GM19467 (cell line): ENCODE measurements at regions not wholly inside any gene's neighbourhood (a gene's known extent, or its start where the extent isn't known, plus 50 kb on each side); places are given as distances from the start of the nearest gene placed in this dataset.
"Not testable (repeated sequence)": the region's sequence is repeated elsewhere in the genome, so short reads cannot be mapped to it uniquely, and the experiment has no call there.

Source experiments
- ATAC-seq: cut with Tn5 transposase; IDR thresholded peaks from one replicate; pipeline ENCODE4 v1.9.1; 2021; ENCODE audit warnings: mild to moderate bottlenecking, moderate library complexity; ENCODE audit not compliant: unreplicated experiment

DNA sequence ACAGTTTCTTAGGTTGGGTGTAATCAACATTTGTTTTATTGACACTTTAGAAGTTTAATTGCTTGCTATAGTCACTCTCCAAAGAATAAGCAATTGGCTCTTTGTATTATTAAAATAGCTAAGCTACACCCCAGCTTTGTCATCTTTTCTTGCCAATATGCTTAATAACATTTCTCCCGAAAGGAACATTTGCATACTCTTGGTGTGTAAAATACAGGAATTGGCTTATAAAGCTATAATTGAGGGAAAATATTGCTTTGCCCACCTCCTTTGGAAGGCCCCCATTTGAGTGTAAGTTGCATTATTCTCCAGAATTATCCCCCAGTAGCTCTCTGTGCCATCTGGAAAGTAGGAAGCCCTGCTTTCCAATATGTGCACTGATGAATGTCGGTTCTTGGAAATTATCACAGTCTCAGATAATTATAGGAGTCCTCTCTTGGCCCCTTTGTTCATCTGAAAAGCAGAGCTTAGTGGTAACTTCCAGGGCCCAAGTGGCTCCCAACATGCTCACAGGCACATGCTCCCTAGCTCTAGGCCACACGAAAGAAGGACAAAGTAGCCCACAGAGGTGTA lies 92.4 kb upstream of the B3GAT2 start:
- no peak for ATAC-seq

DNA sequence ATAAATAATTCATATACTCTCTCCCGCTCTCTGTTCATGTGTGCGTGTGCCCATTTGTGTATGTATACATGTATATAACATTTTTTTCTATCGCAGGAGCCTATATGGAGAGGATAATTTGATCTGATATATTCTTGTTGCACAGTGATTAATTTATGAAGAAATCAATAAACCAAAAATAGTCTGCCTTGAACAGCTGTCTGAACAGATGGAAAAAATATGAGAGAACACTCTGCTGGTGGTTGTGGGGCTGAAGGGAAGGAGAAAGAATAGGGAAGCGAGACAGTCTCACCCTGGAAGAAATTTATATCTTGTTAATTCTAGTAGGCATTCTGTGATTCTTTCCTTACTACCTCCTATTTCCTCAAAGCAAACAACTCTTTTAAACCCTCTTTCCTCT lies 96.6 kb upstream of the B3GAT2 start:
- no peak for ATAC-seq

DNA sequence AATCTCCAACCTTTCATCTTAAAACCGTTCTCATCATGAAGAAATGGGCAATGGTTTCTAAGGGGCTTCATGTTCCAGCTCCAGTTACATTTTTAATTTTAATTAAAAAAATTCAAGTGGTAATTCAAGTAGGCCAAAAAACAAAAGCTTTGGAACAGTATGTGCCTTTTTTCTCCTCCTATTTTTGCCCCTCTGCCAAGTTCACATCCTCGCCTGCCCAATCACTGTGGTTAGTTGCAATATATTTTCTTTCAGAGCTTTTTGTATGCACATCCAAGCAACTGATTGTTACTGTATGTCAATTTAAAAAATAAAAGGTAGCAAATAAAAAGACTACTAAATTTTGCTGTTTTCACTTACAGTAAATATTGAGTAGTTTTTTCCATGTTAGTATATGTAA lies 99.8 kb upstream of the B3GAT2 start:
- ATAC-seq = no peak

DNA sequence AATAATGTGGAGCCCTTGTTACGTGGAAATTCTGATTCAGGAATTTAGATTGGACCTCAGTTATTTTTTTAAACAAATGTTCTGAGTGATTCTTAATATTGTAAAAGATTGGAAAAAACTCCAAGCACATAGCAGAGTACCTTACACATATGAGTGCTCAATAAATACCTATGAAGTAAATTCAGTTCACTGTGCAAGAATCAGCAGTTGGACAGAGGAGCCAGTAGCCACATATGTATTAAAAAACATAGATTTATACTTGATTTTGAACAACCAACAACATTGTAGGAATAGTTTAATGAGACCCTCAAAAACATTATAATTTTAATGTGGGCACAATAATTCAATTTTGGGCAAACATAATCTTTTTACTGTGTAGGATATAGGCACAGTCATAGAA lies 109.3 kb upstream of the B3GAT2 start:
- no peak for ATAC-seq

DNA sequence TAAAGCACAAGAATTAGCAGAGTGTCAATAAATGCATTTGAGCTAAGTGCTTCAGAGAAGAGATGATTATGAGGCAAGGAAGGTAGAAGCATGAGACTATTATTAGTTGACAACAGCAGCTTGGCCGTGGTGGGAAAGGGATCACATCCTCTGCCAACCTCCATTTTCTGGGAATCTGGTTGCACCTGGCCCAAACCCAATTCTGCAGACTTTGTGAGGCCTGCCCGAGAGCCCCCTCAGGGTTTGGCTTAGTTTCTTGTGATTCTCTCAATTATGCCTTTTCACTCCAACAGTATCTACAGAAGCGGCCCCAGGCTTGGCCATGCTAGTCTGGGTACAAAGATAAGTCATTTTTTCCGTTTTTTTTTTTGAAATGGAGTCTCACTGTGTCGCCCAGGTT lies 111.0 kb upstream of the B3GAT2 start:
- ATAC-seq = no peak

DNA sequence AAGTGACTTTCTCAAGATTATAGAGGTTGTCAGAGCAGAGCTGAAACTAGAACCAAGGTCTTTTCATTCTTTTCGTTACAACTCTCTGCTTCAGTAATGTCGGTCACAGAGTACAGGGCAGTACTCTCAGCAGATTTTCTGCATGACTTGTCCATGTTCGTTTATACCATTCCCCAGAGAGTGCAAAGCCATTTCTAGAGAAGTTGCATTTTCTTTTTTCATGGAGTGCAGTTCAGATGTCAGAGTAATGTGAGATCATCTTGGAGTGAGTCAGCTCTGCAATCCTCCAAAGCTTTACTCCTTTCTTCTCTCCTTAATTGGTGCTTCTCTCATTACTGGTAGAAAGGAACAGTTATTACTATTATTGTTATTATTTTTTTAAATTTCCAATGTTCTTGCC lies 115.6 kb upstream of the B3GAT2 start:
- no peak for ATAC-seq

DNA sequence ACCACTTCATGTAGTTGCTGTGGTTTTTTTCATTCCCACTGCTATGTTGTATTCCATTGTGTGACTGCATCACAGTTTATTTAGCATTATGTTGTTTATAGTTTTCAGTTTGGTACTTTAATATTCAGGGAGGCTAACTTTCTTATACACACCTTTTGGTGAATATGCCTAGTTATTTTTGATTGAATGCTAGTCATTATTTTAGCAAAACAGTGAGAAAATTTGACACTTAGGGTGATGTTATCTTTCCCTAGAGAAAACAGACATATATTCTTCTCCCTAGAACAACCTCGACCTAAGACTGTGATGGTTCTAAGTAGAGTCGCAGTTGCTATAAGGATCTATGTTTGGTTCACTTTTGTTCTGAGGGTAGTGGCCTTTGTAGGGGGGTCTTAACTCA lies 120.8 kb upstream of the B3GAT2 start:
- ATAC-seq = no peak

DNA sequence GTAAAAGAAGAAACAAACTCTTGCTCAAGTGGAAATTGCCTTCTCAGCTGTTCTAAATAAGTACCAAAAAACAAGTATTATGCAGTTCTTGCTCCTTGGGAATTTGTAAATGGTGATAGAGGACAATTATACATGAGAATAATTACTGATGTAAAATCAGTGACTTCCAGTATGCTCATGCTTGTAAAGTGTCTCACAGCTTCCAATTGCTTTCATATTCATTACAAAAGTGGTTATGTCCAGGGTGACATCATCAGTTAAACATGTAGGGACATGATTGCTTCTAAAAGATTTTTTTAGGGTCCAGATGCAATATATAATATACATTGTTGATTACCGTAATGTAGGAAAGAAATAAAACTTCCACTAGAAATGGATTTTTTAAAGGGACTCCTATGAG lies 122.8 kb upstream of the B3GAT2 start:
- no peak for ATAC-seq

DNA sequence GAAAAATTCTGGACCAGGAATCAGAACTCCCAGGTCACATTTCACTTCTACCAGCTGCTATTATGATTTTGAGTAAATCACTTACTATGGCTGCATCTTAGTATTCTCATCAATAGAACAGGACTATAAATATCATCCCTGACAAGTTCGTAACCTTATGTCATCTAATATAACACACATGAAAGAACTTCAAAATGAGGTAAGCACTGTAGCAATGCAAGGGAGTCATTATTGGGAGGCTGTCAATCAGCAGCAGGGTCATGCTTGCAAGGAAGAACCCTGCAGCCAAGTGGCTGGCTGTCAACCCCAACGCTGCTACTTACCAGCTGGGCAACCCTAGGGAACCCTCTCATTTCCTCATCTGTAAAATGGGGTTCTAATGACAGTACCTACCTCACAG lies 123.3 kb upstream of the B3GAT2 start:
- no peak for ATAC-seq

DNA sequence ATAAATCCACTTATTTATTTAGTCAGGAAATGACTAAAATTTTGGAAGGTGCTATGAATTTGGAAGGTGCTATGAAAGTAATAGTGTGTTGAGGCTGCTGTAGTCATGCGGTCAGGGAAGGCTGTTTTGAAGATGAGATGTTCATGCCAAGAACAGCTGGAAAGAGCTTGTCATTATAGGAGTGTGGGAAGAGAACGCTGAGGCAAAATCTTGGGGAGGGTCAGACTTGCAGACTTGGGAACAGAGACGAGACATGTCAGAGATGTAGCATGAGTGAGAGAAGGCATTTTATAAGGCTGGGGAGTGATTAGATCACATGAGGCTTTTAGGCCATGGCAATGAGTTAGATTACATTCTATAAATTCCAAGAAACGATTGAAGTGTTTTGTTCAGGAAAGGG lies 124.0 kb upstream of the B3GAT2 start:
- no peak for ATAC-seq

DNA sequence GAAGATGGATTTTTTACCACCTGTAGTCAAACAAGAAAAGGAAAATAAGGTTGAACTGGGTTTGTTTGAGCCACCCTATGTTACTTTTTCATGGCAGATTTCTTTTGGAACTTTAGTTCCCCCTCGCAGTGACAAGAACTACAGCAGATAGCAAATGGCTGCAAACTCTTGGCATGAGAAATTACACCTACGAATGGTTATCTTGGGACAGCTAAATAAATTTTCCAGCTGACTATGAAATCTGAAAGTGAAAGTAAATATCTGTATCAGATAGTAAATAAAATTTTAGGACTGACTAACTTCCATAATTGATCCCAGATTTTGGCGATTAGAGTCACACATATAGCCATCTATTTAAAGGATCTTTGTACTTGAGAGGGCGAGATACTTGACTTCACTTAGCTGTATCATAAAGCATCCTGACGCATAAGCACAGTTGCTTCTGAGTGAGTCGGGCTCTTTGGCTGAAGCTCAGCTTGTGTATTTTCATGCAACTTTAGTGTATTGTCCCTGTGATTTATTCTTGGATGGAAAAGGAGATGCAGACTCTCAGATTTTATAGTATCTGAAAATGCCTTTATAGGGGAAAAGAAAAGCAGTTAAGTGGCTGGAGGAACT lies 125.3 kb upstream of the B3GAT2 start:
- no peak for ATAC-seq

DNA sequence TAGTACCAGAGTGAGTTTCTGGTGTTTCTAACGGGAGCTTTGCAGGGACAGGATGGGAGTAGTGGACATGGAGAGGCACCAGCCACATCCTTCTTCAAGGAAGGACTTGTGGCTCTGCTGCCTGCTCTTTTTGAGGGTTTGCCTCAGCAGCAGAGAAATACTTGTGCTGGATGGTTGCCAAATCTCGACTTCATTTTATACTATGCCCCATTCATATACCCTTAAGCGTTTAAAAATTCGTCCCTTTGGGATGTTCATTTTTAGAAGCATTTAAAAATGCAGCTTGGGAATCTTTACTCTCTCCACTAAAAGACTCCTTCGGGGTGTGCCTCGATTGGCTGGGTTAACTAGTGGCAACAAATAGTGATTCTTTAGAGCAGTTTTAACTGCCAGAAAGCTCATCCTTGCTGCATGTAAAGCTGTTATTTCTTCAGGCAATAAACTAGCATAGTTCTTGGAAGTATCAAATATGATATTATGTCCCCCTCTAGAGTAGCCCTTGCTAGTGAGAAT lies 126.5 kb upstream of the B3GAT2 start:
- no peak for ATAC-seq

DNA sequence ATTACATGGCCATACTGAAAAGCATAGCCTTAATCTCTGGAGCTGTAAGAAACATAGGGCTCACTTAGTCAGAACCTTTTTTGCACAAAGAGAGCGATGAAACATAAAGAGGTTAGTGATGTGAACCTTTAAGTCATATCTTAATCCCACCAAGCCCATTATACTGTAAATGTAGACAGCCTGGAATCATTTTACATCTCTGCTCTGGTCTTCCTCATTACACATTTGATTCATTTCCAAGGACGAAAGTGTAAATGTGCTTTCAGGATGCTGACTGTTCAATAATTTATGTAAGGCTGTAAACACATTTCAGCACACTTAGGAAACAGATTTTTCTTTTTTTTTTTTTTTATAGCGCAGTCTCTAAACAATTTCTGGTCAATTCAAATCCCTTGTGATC lies 131.3 kb upstream of the B3GAT2 start:
- ATAC-seq = no peak

DNA sequence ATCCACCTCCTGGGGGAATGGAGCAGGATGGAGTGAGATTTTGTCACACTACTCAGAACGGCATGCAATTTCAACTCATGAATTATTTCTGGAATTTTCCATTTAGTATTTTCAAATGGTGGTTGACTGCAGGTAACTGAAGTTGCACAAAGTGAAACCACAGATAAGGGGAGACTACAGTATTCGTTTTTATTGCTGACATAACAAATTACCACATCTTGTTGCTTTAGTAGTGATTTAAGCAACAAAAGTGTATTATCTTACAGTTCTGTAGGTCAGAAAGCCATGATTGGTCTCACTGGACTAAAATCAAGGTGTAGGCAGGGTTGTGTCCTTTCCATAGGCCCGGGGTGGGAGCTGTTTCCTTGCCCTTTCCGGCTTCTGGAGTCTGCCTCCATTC lies 133.4 kb upstream of the B3GAT2 start:
- ATAC-seq = no peak

DNA sequence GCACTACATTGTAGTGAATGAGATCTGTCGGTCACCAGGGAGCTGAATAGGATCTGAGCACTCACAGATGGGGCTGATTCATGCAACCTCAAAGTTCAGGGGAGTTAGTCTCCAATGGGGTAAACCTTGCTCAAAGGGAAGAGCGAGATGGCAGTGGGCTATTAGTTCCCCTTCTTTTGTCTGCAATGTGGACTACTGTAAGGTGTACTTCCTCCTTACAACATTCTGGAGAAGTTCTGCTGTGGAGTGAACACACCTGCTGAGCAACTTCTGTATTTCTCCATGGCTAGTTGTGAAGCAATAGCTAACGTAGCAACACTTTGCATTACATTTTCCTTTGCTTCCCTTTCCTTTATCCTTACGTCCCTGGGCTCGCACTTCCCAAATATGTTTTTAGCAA lies 134.3 kb upstream of the B3GAT2 start:
- ATAC-seq = no peak

DNA sequence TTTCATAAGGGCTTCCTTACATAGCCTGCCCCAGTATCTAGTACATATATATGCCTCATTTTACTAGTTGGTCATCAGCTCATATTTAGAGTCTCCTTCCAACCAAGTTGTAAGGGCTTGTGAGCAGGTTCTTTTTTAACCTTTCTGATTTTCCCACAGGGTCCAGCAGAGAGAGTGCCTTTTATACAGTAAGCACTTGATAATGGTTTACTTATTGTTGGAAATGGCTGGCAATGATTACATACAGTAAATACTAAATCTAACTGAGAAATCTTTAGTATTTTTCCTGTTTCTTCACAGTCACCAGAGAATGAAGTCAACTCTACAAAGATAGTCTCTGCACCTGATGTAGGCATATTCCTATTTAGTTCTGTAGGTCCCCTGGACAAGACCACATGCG lies 135.1 kb upstream of the B3GAT2 start:
- no peak for ATAC-seq

DNA sequence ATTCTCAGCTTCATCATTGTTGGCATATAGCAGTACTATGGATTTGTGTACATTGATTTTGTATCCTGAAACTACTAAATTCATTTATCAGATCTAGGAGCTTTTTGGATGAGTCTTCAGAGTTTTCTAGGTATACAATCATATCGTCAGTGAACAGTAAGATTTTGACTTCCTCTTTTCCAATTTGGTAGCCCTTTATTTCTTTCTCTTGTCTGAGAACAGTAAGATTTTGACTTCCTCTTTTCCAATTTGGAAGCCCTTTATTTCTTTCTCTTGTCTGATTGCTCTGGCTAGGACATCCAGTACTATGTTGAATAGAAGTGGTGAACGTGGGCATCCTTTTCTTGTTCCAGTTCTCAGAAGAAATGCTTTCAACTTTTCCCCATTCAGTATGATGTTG lies 140.4 kb upstream of the B3GAT2 start:
- not testable (repeated sequence) for ATAC-seq

DNA sequence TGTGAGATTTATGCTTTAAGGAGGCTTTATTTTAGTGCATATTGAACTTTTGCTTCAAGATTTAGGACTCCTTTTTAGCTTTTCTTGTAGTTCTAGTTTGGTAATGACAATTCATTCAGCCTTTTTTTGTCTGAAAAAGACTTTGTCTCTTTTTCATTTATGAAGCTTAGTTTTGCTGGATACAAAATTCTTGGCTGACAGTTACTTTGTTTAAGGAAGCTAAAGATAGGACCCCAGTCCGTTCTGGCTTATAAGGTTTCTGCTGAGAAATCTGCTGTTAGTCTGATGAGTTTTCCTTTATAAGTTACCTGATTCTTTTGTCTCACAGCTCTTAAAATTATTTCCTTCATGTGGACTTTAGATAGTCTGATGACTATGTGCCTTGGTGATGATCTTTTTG lies 142.8 kb upstream of the B3GAT2 start:
- no peak for ATAC-seq

DNA sequence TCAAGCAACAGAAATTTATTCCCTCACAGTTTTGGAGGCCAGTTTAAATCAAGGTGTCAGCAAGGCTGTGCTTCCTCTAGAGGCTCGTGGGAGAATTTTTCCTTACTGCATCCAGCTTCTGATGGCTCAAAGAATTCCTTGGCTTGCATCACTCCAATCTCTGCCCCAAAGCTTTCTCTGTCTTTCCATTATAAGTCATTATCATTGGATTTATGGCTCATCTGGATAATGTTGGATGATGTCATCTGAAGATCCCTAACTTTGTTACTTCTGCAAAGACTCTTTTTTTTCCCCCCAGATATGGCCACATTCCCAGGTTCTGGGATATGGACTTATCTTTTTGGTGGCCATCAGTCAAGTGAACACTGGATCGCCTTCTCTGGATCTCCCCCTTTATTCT lies 146.3 kb upstream of the B3GAT2 start:
- no peak for ATAC-seq

DNA sequence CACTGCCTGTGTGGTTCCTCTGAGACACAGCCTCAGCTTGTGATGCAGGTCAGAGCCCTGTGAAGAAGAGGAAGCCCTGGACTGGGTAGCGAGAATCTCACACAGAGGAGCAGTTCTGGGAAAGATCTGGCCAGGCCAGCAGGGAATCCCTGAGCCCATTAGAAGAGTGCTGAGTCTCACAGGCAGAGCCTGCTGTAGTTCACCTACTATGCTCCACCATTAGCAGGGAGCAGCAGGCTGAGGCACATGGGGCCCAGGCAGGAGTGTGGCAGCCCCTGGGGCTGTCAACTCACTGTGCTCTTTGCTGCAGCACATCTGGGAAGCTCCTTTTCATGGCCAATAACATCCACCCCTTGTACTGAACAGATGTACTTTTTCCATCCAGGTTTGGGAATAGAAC lies 146.8 kb upstream of the B3GAT2 start:
- ATAC-seq = no peak

DNA sequence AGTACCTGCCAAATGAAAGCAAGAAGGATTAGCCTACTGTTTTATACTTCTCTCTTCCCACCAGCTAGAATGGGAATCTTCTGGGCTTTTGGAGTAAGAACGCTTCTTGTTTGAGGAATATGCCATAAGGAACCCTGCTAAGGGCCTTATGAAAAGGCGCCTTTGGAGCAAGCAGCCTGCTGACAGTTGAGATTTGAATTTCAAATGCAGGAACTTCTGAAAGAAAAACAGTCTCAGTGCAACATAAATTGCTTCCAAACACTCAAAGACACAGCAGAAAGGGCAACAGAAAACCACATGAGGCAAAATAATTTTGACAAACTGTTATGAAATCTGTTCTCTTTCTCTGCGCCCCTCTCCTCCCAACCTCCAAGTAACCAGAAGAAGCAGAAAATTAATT lies 149.4 kb upstream of the B3GAT2 start:
- no peak for ATAC-seq

DNA sequence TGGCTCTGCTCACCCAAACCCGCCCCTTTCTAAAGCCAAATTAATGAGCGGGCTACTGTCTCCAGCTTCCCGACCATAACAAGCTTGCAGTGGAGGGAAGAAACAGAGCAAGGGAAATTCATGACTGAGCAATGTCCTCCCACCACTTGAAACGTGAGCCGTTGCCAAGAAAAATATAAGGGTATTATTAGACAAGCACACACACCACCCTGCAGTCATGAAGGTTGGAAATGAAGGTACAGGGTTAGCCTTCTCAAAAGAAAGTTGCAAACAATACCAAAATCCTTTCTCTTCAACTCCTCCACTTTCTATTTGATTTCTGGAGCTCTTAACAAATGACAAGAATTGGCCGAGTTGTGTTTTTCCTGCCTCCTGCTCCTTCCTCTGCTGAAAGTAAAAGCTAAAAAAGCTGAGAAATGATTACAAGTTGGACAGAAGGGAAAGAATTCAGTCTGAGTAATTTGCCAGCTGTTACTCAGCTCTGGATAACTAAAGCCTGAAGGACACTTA lies 151.1 kb upstream of the B3GAT2 start:
- no peak for ATAC-seq

DNA sequence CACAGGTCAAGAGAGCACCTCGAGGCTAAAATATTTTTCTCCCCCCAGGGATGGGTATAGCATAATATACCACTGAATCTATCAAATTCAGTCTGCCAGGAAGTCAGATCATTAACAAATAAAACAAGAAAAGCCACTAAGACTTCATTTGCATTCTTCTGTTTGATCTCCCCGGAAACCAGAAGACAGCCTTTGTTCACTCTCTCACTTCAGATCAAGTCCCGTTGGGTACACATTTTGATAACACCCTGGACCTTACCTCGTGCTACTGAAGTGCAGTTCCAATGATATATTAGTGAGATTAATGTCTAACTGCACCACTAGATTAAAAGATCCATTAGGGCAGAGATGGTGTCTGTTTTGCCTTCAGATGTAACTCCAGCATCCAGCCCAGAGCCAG lies 157.7 kb upstream of the B3GAT2 start:
- no peak for ATAC-seq
